ENCODE measurements at regions not wholly inside any gene's neighbourhood (a gene's known extent, or its start where the extent isn't known, plus 50 kb on each side); places are given as distances from the start of the nearest gene placed in this dataset.

- no peak for DNase-seq
- no CpG with 5 or more reads among the region's 3 CpGs for WGBS, 2 experiments (ENCODE audit: extremely low coverage in 2 of 2, insufficient read length in 1 of 2)
- no peak for TF ChIP-seq BHLHE40 (IDR thresholded peaks at IDR 0.05; ENCODE audit: low read depth, low read length)
- no peak for TF ChIP-seq POLR2A (IDR thresholded peaks at IDR 0.05; ENCODE audit: low read depth, low read length)
- no peak overlapping the region for H3K4me2 ChIP-seq (ENCODE audit: low read depth, low read length)
- no peaks in the 10 kb centered on the region for H3K79me1 ChIP-seq (ENCODE audit: low read depth in 1 of 2, low read length in 2 of 2)
- no peak overlapping the region for H2BK15ac ChIP-seq (ENCODE audit: low read depth, low read length)
- no peak overlapping the region for H2AFZ ChIP-seq (replicated peaks; ENCODE audit: low read length, poor library complexity)
- no peak overlapping the region for H4K5ac ChIP-seq (ENCODE audit: low read depth, low read length)
- peaks cover 4% of the 10 kb centered on the region for H3K9me3 ChIP-seq (ENCODE audit: control insufficient read depth, insufficient read depth, low read length)
- ATAC-seq (ENCODE audit: low read depth): no peak
- H4K8ac ChIP-seq (ENCODE audit: low read depth in 2 of 2, low read length in 2 of 2): no peak overlapping the region
- no peak overlapping the region for H2BK120ac ChIP-seq (ENCODE audit: low read depth, low read length)
- H3K4me3 ChIP-seq (ENCODE audit: insufficient read depth, low read depth, low read length): no peak overlapping the region
- no peak overlapping the region for H3K23ac ChIP-seq (ENCODE audit: low read depth, low read length)
- no peaks in the 10 kb centered on the region for H3K4me1 ChIP-seq (ENCODE audit: control insufficient read depth, insufficient read depth, low read length)
- H3K9me1 ChIP-seq (ENCODE audit: insufficient read depth, low read length): no peaks in the 10 kb centered on the region
- POLR2A ChIA-PET (ENCODE audit: unreplicated experiment): no interaction called here
- dilution Hi-C loops (cut with HindIII; ENCODE audit: low sequenced_read_pairs, unreplicated experiment): no loop called here
- intact Hi-C loops (cut with micrococcal nuclease): no loop called here
- no peaks in the 10 kb centered on the region for H4K20me1 ChIP-seq (ENCODE audit: insufficient read depth, low read length)
- H2AK9ac ChIP-seq (replicated peaks; ENCODE audit: low read depth, low read length, poor library complexity): no peak overlapping the region
- no peak overlapping the region for H3K56ac ChIP-seq (ENCODE audit: extremely low read depth, insufficient read depth, low read length)
- H3K18ac ChIP-seq (ENCODE audit: low read depth, low read length): no peak overlapping the region
- no peak overlapping the region for H4K91ac ChIP-seq (ENCODE audit: insufficient read depth, low read depth, low read length)
- no peak overlapping the region for H3K14ac ChIP-seq (replicated peaks; ENCODE audit: low read depth, low read length)
- H3K36me3 ChIP-seq (ENCODE audit: control insufficient read depth, insufficient read depth, low read length): no peaks in the 10 kb centered on the region
- no TSS peak for BruUV-seq (replicated peaks)
- no peak overlapping the region for H3K27ac ChIP-seq (ENCODE audit: insufficient read depth, low read length)
- in situ Hi-C loops (cut with MboI; ENCODE audit: low sequenced_read_pairs): no loop called here
- H3K9ac ChIP-seq (ENCODE audit: low read depth, low read length): no peak overlapping the region
- H3K27me3 ChIP-seq (ENCODE audit: control insufficient read depth, insufficient read depth, low read length): no peaks in the 10 kb centered on the region
- CTCF ChIA-PET: no interaction called here
- H2AK5ac ChIP-seq (ENCODE audit: low read depth, low read length): no peak overlapping the region
- no peak overlapping the region for H2BK20ac ChIP-seq (ENCODE audit: low read depth, low read length)
- H3K4ac ChIP-seq (ENCODE audit: low read depth, low read length): no peak overlapping the region
- H2BK5ac ChIP-seq (ENCODE audit: low read depth, low read length, poor library complexity, severe bottlenecking): no peak overlapping the region
Measured at GRCh38 chr16:20243731-20244281, 83.5 kb downstream of the GP2 start.

All from IMR-90 (cell line).